ENCODE measurements at regions not wholly inside any gene's neighbourhood (a gene's known extent, or its start where the extent isn't known, plus 50 kb on each side); places are given as distances from the start of the nearest gene placed in this dataset.

- Histone ChIP-seq H3K27ac (ENCODE audit: insufficient read depth, low read length) (no peak overlapping the region), H3K14ac (replicated peaks; ENCODE audit: low read depth, low read length) (no peak overlapping the region), H3K79me1 (ENCODE audit: low read depth in 1 of 2, low read length in 2 of 2) (no peaks in the 10 kb centered on the region), H3K4me3 (ENCODE audit: insufficient read depth, low read depth, low read length) (no peak overlapping the region), H2AK5ac (ENCODE audit: low read depth, low read length) (no peak overlapping the region), H3K23ac (ENCODE audit: low read depth, low read length) (no peak overlapping the region), H3K56ac (ENCODE audit: extremely low read depth, insufficient read depth, low read length) (no peak overlapping the region), H2BK15ac (ENCODE audit: low read depth, low read length) (no peak overlapping the region), H4K20me1 (ENCODE audit: insufficient read depth, low read length) (no peaks in the 10 kb centered on the region), H3K4me2 (ENCODE audit: low read depth, low read length) (no peak overlapping the region), H2BK5ac (ENCODE audit: low read depth, low read length, poor library complexity, severe bottlenecking) (no peak overlapping the region), H4K91ac (ENCODE audit: insufficient read depth, low read depth, low read length) (no peak overlapping the region), H3K36me3 (ENCODE audit: control insufficient read depth, insufficient read depth, low read length) (no peaks in the 10 kb centered on the region), H2AK9ac (replicated peaks; ENCODE audit: low read depth, low read length, poor library complexity) (no peak overlapping the region), H4K8ac (ENCODE audit: low read depth in 2 of 2, low read length in 2 of 2) (no peak overlapping the region), H3K18ac (ENCODE audit: low read depth, low read length) (no peak overlapping the region), H2BK120ac (ENCODE audit: low read depth, low read length) (no peak overlapping the region), H3K9me3 (ENCODE audit: control insufficient read depth, insufficient read depth, low read length) (no peaks in the 10 kb centered on the region), H3K27me3 (ENCODE audit: control insufficient read depth, insufficient read depth, low read length) (no peaks in the 10 kb centered on the region), H3K4ac (ENCODE audit: low read depth, low read length) (no peak overlapping the region), H3K4me1 (ENCODE audit: control insufficient read depth, insufficient read depth, low read length) (no peaks in the 10 kb centered on the region), H3K9ac (ENCODE audit: low read depth, low read length) (no peak overlapping the region), H2BK20ac (ENCODE audit: low read depth, low read length) (no peak overlapping the region), H3K9me1 (ENCODE audit: insufficient read depth, low read length) (no peaks in the 10 kb centered on the region), H4K5ac (ENCODE audit: low read depth, low read length) (no peak overlapping the region), H2AFZ (replicated peaks; ENCODE audit: low read length, poor library complexity) (no peak overlapping the region)
- no peak for TF ChIP-seq BHLHE40 (IDR thresholded peaks at IDR 0.05; ENCODE audit: low read depth, low read length)
- no peak for TF ChIP-seq MAFK (IDR thresholded peaks at IDR 0.05; ENCODE audit: low read depth, low read length)
- no peak for TF ChIP-seq USF2 (IDR thresholded peaks at IDR 0.05; ENCODE audit: low read depth, low read length)
- TF ChIP-seq NFE2L2 (IDR thresholded peaks at IDR 0.05; ENCODE audit: low read depth, low read length) = no peak
- no peak for TF ChIP-seq CEBPB (IDR thresholded peaks at IDR 0.05; ENCODE audit: low read depth, low read length)
- no peak for TF ChIP-seq FOS (IDR thresholded peaks at IDR 0.05; ENCODE audit: low read depth, low read length)
- no peak for TF ChIP-seq MXI1 (IDR thresholded peaks at IDR 0.05; ENCODE audit: borderline replicate concordance, low read depth, low read length)
- no peak for TF ChIP-seq CHD1 (IDR thresholded peaks at IDR 0.05; ENCODE audit: low read depth, low read length)
- TF ChIP-seq POLR2A (IDR thresholded peaks at IDR 0.05; ENCODE audit: low read depth, low read length) = no peak
- TF ChIP-seq RFX5 (IDR thresholded peaks at IDR 0.05; ENCODE audit: low read depth, low read length) = no peak
- no peak for TF ChIP-seq MAZ (IDR thresholded peaks at IDR 0.05; ENCODE audit: borderline replicate concordance, low read depth, low read length)
- TF ChIP-seq CTCF (conservative IDR thresholded peaks at IDR 0.05; ENCODE audit: low read depth, low read length) = no peak
- no peak for TF ChIP-seq RAD21 (IDR thresholded peaks at IDR 0.05; ENCODE audit: low read length)
- no peak for TF ChIP-seq ELK1 (IDR thresholded peaks at IDR 0.05; ENCODE audit: borderline replicate concordance, low read depth, low read length)
- TF ChIP-seq RCOR1 (IDR thresholded peaks at IDR 0.05; ENCODE audit: insufficient replicate concordance, low read length) = no peak
- dilution Hi-C loops (cut with HindIII; ENCODE audit: low sequenced_read_pairs, unreplicated experiment) (no loop called here), intact Hi-C loops (cut with micrococcal nuclease) (no loop called here), in situ Hi-C loops (cut with MboI; ENCODE audit: low sequenced_read_pairs) (no loop called here)
- BruUV-seq (replicated peaks) = no TSS peak
- no peak for DNase-seq
- ChIA-PET CTCF (no interaction called here), POLR2A (ENCODE audit: unreplicated experiment) (no interaction called here)
- ATAC-seq (ENCODE audit: low read depth) = no peak
Measured at GRCh38 chr4:136227315-136227714, 1305.0 kb downstream of the PCDH18 start.

Measured in IMR-90 (cell line).